Head of caudate nucleus (tissue), 42 donors: ENCODE measurements at regions not wholly inside any gene's neighbourhood (a gene's known extent, or its start where the extent isn't known, plus 50 kb on each side); places are given as distances from the start of the nearest gene placed in this dataset.

Experiments used
- DNase-seq, 42 donors: peaks; one replicate each; pipeline versions ENCODE4 v3.0.0 to v3.0.0-alpha.2; 2020 to 2021; ENCODE audit warnings: mixed read lengths in 7 of 42
- intact Hi-C: fragments of 100-400 bp; cut with DNase I; formaldehyde crosslinking; loops from one replicate; pipeline ENCODE4 v1.15.0; 2022

DNA sequence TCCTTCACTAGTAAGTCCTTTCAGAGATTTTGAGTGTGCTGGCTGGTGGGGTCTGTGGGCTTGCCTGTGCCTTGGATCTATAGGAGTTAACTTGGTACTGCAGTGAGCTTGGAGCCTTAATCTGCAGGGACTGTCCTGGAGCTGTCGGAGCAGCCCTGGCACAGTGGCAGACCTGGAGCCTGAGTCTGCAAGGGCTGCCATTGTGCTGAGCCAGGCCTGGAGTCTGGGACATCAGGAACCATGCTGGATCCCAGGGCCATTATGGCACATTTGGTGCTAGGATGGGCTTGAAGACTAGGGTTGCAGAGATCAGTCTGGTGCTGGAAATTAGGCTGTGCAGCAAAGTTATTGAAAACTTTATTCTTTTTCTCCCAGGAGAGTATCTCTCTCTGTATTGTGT, 665.4 kb downstream of the METTL15 start:
- intact Hi-C loops, result no loop called here
- no peak for DNase-seq

DNA sequence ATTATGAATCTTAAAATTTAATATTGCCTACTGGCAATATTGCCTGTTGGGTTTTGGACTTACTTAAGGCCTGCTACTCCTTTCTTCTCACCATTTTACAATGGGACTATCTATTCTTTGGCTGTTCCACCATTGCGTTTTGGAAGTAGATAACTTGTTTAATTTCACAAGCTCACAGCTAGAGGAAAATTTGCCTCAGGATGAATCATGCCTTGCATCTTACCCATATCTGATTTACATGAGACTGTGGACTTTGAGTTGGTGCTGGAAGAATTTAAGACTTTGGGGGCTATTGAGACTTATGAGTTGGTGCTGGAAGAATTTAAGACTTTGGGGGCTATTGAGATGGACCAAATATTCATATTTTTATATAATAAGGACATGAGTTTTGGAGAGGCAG, 662.6 kb downstream of the METTL15 start:
- intact Hi-C loops, result no loop called here
- DNase-seq, result no peak

DNA sequence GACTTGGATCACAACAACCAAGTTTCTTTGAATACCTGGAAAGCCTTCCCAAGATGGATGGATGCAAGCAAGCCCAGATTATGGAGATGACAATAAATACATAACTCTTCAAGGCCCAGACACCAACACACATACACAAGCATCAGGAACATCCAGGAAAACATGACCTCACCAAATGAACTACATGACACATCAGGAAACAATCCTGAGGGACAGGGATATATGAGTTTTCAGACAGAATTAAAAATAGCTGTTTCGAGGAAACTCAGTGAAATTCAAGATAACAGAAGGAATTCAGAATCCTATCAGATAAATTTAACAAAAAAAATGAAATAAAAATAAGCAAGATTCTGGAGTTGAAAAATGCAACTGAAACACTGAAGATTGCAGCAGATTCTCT, 659.4 kb downstream of the METTL15 start:
- DNase-seq, result no peak
- intact Hi-C loops, result no loop called here

DNA sequence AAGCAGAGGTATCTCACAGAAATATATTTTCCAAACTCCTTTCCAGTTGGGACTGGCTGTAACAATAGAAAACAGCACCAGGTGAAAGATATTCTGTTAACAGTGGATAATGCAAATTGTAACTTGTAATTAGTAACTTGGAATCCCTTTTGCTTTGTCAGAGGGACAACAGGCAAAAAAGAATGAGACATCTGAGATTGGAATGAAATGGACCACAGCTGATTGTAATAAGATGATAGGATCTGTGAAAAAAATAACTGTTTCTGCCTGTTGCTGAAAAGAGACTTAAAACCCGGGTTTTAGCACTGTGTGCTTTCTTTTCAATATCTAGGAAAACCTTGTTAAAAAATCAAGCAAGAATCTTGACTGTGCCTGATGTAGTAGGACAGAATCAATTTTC, 655.7 kb downstream of the METTL15 start:
- no peak for DNase-seq
- intact Hi-C loops, result no loop called here

DNA sequence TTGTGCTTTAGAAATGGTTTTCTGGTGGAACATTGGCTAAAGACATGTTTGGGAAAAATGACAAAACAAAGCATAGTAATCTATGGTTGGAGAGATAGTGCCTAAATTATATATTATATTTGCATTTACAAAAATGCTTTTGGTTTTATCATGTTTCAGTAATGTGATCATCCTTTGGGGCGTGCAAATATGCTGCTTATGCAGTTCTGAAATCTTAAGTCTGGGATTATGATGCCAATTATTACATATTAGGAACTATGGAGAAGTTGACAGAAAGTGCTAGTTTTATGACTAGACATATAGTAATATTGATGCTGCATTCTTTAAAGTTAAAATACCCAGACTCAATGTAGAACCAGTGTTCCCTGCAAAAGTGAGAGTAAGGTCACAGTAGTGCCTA, 655.0 kb downstream of the METTL15 start:
- intact Hi-C loops, result no loop called here
- no peak for DNase-seq

DNA sequence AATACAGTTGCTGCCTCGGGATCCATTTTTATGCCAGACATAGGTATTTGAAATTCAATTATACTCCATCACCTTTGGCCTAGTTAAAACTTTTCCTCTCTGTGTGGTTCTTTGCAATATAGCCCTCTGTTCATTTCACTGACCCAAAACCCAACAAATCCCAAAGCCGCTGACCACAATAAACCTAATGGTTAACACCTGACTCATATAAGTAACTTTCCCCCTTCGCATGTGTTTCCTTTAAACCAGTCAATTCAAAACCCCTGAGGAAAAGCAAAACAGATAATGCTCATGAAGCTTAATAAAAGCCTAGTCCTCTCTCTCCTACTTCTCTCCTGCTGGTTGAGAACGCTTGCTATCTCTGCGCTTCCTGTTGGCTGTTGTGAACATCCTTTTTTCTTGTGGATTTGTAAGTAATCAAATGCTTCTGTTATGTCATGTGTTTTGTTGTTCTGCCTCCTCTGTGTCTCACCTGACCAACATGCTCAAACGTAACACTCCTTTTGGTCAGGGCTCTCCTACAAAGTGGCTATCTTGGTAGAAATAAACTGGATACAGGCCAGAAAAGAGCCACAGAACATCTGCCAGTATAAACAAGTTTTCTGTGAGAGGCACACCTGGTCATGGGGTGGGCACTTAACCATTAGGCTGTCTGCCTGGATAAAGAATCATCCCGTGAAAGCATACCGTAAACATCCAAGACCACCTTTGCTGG, 652.6 kb downstream of the METTL15 start:
- no peak for DNase-seq
- intact Hi-C loops, result no loop called here

DNA sequence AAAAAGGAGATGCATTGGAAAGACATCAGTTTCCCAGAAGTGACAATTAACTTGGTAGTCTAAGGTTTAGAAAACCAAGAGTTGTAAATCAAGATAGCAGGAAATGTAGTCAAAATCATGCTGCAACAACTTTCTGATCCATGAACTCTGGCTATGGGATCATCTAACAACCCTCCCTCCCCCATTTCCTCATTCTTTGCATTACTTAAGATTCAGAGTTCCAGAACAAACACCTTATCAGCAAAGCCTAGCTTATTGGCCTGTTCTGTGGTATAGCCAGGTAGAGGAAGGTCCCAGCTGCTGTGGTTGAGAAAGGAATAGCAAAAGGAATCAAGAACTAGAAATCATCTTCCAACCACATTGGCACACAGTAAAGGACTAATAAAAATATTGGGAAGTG, 651.1 kb downstream of the METTL15 start:
- intact Hi-C loops, result no loop called here

DNA sequence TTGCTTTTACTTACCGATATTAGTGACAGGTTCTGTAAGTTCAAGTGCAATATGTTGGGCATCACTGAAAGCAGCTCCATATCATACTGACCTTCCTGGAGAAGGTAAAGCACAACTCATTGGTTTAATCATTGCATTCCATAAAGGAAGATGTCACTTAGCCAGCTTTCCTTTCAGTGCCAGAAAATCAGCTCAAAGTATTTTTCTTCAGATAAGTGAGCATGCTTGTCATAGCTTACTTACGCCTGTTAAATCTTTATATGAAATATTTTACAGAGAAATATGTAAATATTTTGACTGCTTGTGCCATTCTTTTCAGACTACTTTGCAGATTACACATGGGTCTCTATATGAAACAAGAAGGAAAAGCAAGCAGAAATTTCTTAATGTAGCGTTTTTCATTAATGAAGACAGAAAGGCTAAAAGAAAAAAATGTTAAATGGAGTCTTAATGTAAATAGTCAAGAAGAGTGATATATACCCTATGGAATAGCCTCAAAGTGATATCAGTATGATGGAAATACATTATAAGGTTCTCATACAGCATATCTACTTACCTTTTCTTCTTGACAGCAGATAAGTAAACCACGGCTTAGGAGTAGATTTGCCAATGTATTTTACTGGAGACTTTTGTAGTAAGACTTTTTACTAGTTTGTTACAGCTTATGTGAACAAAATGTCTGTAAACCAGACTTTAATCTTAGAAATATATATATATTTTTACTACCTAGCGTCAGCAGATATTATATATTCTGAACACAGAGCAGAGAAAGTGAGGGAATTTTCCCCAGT, 649.7 kb downstream of the METTL15 start:
- intact Hi-C loops, result no loop called here
- DNase-seq, result no peak

More for the DNA sequence above, 651.1 kb downstream of the METTL15 start:
- no peak for DNase-seq

DNA sequence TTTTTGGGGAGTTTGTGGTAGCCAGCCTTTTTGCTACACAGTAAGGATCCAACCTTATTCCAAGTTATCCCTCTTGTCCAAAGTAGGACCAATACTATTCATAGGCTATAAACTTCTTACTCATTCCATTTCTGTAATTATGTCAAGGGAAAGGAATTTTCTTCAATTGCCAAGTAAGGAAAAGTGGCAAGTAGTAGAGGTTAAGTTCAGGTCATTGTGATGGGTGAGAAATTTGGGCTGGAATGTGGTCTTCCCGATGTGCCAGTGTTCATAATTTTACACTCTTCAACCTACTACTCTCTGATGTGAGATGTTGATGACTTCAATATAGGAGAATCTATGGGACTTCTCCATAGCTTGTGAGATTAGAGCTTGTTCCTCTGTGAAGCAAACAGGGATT, 648.8 kb downstream of the METTL15 start:
- DNase-seq, result no peak
- intact Hi-C loops, result no loop called here

DNA sequence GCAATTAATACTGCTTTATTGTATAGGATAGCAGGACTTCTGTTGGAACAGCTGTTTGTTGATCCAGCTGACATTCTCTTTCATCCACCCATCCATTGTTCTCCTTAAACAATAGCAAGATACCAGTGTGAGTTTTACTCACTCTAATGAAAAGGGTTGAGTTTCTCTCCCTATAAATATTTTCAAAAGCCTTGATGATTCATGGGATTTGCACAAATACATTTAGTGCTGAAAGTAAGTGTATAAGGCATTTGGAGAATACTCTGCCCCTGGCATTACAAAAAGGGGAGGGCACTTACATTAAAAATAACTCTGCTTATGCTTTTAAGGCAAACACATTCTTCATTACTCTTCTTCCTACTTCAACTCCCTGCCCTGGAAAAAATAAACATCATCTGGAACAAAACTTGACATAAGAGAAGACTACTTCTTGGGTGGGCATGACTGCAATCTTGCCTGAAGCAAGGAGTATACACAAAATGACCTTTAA, 634.9 kb downstream of the METTL15 start:
- intact Hi-C loops, result no loop called here
- no peak for DNase-seq

DNA sequence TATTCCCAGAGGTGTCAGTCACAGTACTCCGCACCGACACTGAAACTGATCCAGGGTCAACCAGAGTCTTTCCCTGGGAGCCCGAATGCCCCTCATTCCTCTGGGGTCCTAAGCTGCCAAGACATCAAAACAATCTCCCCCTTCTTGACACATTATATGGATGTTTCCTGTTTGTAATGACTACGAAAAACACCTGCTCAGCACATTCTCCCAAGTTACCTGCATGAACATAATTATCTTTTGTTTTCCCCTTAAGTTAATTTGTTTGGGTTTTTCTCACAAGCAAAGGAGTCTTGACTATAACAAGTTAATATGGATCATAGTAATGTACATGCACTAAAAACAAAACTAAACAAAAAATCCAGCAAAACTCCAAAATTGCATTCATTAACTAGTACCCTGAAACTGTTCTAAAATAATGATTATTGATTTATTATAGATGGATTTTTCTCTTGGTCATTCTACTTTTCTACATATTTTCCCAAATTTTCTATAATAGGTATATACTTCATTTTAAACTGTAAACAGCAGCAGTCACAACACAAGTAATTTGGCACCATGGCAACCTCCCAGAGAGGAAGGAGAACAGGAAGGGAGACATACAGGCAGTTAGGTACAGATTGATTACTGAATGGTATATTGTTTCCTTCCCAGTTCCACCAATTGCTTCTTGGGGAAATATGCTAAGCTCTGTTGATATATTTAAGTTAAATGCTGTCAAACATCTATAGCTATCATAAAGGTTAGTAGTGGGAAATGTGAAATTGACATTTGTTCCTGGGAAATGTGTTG, 631.5 kb downstream of the METTL15 start:
- DNase-seq, result no peak

DNA sequence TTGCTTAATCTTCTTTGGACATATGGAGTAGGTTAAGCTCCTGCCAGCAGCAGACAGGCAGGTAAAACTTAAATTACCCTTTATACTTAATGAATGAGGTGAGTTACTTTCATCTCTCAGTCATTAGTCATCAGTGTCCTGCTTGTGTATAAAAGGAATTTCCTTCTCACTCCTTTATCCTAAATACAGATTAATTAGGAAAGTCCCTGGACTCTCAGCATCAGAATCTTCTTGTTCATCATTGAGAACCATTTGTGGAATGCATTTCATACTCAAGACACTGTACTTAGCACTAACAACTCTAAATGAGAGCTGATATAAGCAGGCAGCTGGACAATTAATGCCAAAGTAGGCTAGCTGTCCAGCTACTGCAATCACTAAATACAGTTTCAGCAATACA, 630.4 kb downstream of the METTL15 start:
- intact Hi-C loops, result no loop called here
- no peak for DNase-seq

More for the DNA sequence above, 631.5 kb downstream of the METTL15 start:
- intact Hi-C loops, result no loop called here

DNA sequence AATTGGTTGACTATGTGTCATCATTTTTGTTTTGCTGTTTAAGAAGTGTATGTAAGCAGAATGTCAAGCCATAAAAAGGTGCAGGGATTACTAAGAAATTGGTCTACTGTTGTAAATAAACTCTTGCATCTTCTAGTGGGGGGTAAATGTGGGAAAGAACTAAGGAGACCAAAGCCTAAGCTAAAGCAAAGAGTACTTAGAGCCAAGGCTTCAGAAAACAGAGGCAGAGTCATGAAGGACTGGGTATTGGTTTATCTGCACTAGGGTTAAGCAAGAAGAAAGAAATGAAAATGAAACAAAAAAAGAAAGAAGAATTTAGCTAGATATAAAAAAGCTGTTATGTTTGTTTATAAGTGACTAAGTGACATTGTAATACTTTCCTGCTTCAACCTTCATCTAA, 628.1 kb downstream of the METTL15 start:
- no peak for DNase-seq
- intact Hi-C loops, result no loop called here

DNA sequence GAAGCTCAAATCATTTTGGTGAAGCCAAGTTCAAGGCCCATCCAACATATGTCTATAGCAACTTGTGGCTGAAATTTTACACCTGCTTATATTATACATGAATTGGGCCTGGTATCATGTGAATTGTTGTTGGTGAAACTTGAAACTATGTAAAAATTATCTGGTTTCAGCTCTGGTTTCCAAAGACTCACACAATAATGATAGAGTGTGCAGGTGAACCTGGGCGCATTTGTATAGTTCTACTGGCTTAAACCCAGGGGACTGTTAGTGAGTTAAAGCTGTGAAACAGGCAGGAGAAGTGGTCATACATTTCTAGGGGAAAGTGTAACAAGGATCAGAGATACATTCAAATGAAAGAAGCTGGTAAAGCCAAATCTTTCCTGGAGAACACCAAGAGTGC, 627.3 kb downstream of the METTL15 start:
- no peak for DNase-seq
- intact Hi-C loops, result no loop called here

DNA sequence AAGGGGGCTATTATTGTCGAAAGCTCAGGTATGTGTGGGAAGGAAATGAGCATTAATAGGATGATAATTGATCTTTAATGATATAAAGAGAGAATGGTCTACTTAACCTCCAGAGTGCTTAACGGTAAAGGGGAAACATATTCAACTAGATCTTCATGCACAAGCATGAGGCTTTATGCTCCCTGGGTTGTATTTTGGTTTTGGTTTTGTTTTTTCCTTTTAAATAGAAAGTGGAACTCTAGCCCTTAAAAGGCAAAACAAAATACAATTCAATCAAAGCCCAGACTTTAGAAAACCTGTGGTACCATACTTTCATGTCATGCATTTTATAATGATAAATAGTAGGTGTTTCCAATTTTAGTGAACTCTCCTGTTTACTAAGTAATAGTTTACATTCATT, 622.7 kb downstream of the METTL15 start:
- DNase-seq, result no peak
- intact Hi-C loops, result no loop called here

DNA sequence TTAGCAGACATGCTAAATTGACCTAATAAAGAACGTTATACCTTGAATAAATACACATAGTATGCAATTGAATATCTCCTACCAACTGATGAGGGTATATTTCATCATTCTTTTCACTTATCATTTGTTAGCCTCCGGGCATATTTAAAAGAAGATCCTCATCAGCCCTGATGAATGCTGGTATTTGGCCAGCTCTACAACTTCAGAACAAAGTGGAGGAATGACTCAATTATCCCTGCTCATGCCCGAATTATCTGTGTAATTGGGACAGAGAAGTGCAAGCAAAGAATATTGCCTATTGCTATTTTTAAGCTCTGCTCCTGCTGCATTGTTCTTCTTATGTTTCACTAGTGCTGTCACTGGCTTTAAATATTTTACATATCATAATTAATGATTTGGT, 622.1 kb downstream of the METTL15 start:
- intact Hi-C loops, result no loop called here
- DNase-seq, result no peak

DNA sequence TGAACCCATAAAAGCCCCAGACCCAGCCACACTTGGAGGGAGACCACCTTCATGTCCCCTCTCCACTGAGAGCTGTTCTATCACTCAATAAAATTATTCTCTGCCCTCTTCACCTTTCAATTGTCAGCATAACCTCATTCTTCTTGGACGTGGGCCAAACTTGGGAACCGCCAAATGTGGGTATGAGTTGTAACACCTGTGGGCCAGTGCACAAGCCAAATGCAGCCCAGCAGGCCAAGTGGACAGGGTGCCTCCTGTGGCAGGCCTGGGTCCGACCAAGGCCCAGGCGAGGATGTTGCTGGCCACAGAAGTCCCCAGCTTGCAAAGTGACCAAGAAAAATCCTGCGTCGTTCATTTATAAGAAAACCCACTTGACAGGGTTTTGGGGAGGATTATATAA, 621.2 kb downstream of the METTL15 start:
- intact Hi-C loops, result no loop called here
- no peak for DNase-seq

DNA sequence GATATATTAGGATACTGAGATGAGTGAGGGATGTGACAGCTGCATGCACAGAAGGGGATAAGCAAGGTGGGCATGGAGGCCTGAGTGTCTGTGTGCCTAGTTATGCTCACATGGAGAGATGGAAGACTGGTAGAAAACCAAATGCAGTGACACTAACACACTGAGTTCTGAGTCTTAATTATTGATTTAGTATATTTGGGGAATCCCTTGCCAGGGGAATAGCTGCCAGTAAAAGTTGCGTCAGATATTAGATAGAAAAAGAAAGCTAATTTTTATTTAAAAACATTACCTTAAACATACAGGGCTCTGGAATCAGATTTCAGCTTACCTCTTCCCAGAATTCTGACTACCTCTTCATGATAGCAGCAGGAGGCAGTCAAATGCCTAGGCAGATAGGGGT, 620.5 kb downstream of the METTL15 start:
- DNase-seq, result no peak
- intact Hi-C loops, result no loop called here

DNA sequence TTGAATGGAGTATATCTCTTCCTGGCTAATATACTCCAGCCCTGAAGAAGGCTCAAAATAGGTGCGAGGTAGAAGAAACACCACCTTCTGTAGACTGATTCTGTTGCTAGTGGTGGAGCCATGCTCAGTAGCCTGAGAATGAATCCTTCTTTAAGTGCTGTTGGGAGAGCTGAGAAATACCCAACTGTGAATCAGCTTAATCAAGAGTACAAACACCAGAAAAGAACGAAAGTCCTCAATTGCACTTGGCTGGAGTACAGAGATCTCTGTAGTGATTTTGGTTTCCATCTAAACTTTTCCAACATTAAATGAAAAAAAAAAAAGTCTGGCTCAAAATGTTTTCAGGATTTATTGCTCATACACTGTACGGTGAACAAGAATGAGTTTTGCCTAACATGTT, 619.1 kb downstream of the METTL15 start:
- intact Hi-C loops, result no loop called here

DNA sequence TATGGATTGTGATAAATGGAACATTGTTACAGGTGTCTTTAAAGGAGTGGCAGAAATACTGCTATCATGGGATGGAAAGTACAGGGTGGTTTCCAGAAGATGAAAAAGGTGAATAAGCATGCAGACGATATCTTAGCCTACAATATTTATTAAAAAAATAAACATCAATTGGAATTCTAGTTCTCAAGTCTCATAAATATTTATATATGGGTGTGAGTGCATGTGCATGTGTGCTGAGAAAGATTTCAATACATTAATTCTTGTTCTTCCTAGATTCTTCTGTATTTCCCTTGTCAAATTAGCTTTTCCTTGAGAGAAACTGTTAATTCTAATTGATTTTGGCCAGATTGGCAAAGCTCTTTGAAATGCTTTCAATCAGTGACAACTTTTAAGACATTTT, 618.2 kb downstream of the METTL15 start:
- intact Hi-C loops, result no loop called here
- DNase-seq, result no peak

More for the DNA sequence above, 619.1 kb downstream of the METTL15 start:
- no peak for DNase-seq
